ENCODE measurements at regions not wholly inside any gene's neighbourhood (a gene's known extent, or its start where the extent isn't known, plus 50 kb on each side); places are given as distances from the start of the nearest gene placed in this dataset.
"Not testable (repeated sequence)": the region's sequence is repeated elsewhere in the genome, so short reads cannot be mapped to it uniquely, and the experiment has no call there.

DNA sequence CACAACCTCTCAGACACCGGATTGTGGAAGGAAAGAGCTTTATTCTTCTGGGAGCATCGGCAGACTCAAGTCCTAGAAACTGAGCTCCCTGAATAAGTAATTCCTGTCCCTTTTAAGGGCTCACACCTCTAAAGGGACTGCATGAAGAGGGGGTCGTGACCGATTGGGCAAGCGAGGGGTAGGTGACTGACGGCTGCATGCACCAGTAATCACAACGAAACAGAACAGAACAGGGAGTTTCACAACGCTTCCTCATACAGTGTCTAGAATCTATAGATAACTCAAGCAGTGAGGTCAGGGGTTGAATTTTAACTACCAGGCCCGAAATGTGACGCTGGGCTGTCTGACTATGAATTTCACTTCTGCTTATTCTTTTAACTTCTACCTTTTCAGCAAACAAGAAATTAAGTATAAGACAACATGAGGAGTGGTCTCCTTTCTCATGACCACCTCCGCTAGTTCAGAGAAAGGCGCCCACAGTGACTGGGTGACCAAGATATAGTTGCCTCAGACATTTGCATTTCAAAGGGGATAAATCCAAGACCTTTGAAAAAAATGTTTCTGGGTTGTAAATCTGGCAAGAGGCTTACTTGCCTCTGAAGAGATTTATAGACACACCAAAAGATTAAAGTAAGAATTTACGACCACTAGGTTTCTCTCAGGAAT is 88.4 kb upstream of the ATF7IP2 start:
- Mint-ChIP-seq H3K27ac (no peak overlapping the region), H3K27me3 (no peaks in the 10 kb centered on the region), H3K4me1 (ENCODE audit: unreplicated experiment) (no peaks in the 10 kb centered on the region), H3K36me3 (no peaks in the 10 kb centered on the region), H3K9me3 (peaks cover 10% of the 10 kb centered on the region), H3K4me3 (no peak overlapping the region)
- no peak for TF ChIP-seq CTCF (conservative IDR thresholded peaks at IDR 0.05)
- DNase-seq (ENCODE audit: extremely low spot score, unreplicated experiment), result no peak

DNA sequence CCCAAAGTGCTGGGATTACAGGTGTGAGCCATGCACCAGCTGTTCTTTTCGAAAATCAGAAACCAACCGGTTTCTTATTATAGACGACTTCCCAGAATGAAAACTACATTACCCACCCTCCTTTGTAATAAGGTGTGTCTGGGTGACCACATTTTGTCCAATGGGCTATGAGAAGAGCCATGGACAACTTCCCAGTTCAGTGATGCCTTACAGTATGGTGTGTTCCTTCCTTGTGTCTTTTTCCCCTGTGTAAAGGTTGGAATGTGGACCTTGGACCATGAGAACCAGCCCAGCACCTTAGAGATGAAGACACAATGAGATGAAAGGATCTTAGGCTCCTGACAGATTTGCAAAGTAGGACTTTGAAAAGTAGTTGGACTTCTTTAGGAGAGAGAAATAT is 85.0 kb upstream of the ATF7IP2 start:
- Mint-ChIP-seq H3K4me1 (ENCODE audit: unreplicated experiment) (no peaks in the 10 kb centered on the region), H3K4me3 (no peak overlapping the region), H3K27me3 (no peaks in the 10 kb centered on the region), H3K27ac (no peak overlapping the region), H3K9me3 (no peaks in the 10 kb centered on the region), H3K36me3 (no peaks in the 10 kb centered on the region)
- no peak for TF ChIP-seq CTCF (conservative IDR thresholded peaks at IDR 0.05)
- no peak for DNase-seq (ENCODE audit: extremely low spot score, unreplicated experiment)

DNA sequence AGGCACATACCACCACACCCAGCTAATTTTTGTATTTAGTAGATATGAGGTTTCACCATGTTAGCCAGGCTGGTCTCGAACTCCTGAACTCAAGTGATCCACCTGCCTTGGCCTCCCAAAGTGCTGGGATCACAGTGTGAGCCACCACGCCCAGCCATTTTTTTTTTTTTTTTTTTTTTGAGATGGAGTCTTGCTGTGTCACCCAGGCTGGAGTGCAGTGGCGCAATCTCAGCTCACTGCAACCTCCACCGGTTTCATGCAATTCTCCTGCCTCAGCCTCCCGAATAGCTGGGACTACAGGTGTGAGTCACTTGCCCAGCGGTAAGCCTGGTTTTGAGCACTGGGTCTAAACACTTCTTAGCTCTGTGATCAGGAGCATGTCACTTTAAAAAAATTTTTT is 84.3 kb upstream of the ATF7IP2 start:
- not testable (repeated sequence) for H3K27ac Mint-ChIP-seq; H3K4me3 Mint-ChIP-seq; H3K27me3 Mint-ChIP-seq; H3K4me1 Mint-ChIP-seq (ENCODE audit: unreplicated experiment); DNase-seq (ENCODE audit: extremely low spot score, unreplicated experiment); H3K9me3 Mint-ChIP-seq; H3K36me3 Mint-ChIP-seq

GRCh38 chr16:10305912-10306311 is 79.9 kb upstream of the ATF7IP2 start:
- Mint-ChIP-seq H3K27ac (no peak overlapping the region), H3K9me3 (no peaks in the 10 kb centered on the region), H3K4me3 (no peak overlapping the region), H3K4me1 (ENCODE audit: unreplicated experiment) (no peaks in the 10 kb centered on the region), H3K27me3 (no peaks in the 10 kb centered on the region), H3K36me3 (no peaks in the 10 kb centered on the region)
- no peak for TF ChIP-seq CTCF (conservative IDR thresholded peaks at IDR 0.05)
- no peak for DNase-seq (ENCODE audit: extremely low spot score, unreplicated experiment)

GRCh38 chr16:10308305-10309193 is 77.3 kb upstream of the ATF7IP2 start:
- Mint-ChIP-seq H3K4me3 (no peak overlapping the region), H3K4me1 (ENCODE audit: unreplicated experiment) (no peaks in the 10 kb centered on the region), H3K36me3 (no peaks in the 10 kb centered on the region), H3K9me3 (no peaks in the 10 kb centered on the region), H3K27me3 (no peaks in the 10 kb centered on the region), H3K27ac (no peak overlapping the region)
- TF ChIP-seq CTCF (conservative IDR thresholded peaks at IDR 0.05), result no peak
- DNase-seq (ENCODE audit: extremely low spot score, unreplicated experiment), result no peak

- H3K4me1 Mint-ChIP-seq (ENCODE audit: unreplicated experiment), result no peaks in the 10 kb centered on the region
- no peaks in the 10 kb centered on the region for H3K9me3 Mint-ChIP-seq
- TF ChIP-seq CTCF (conservative IDR thresholded peaks at IDR 0.05), result no peak
- no peaks in the 10 kb centered on the region for H3K36me3 Mint-ChIP-seq
- no peak overlapping the region for H3K4me3 Mint-ChIP-seq
- no peaks in the 10 kb centered on the region for H3K27me3 Mint-ChIP-seq
- DNase-seq (ENCODE audit: extremely low spot score, unreplicated experiment), result no peak
- no peak overlapping the region for H3K27ac Mint-ChIP-seq
These were observed 76.5 kb upstream of the ATF7IP2 start for GRCh38 chr16:10309271-10309932.
